SU-DHL-6 (cell line): ENCODE measurements at regions not wholly inside any gene's neighbourhood (a gene's known extent, or its start where the extent isn't known, plus 50 kb on each side); places are given as distances from the start of the nearest gene placed in this dataset.

Experiments
- H2AFZ ChIP-seq: fragments of 200-600 bp; sonication (generic); 2 replicates; pipeline ENCODE4 v1.6.1; 2014; ENCODE audit warnings: low read depth, mild to moderate bottlenecking, moderate library complexity, mixed read lengths, antibody characterized with exemption, low read length; ENCODE audit not compliant: severe bottlenecking
- H3F3A ChIP-seq: fragments of 200-600 bp; shearing (Covaris generic); 2 replicates; pipeline ENCODE4 v1.6.0; 2016; ENCODE audit warnings: antibody characterized with exemption, mild to moderate bottlenecking; ENCODE audit not compliant: insufficient read depth
- H3K27ac ChIP-seq: fragments of 200-600 bp; sonication (generic); 2 replicates; pipeline ENCODE4 v1.5.1; 2016; ENCODE audit warnings: low read depth, mild to moderate bottlenecking, low read length, moderate library complexity, mixed read lengths
- H3K27me3 ChIP-seq: fragments of 200-600 bp; sonication (generic), shearing (Covaris generic); 2 replicates; pipeline ENCODE4 v1.6.0; 2014; ENCODE audit warnings: mild to moderate bottlenecking, low read length
- H3K36me3 ChIP-seq: fragments of 200-600 bp; sonication (generic); 2 replicates; pipeline ENCODE4 v1.6.1; 2014; ENCODE audit warnings: mild to moderate bottlenecking, low read length, mixed read lengths
- H3K4me2 ChIP-seq: fragments of 300-600, 200-600 bp; shearing (Covaris generic), sonication (generic); 2 replicates; pipeline ENCODE4 v1.6.0; 2014; ENCODE audit warnings: low read length, low read depth, mild to moderate bottlenecking; ENCODE audit not compliant: poor library complexity, severe bottlenecking
- H3K4me3 ChIP-seq: fragments of 200-600 bp; sonication (generic); 2 replicates; pipeline ENCODE4 v1.5.1; 2014; ENCODE audit warnings: antibody characterized with exemption, low read length, mild to moderate bottlenecking, mixed read lengths; ENCODE audit not compliant: insufficient read depth, poor library complexity, severe bottlenecking
- H3K79me2 ChIP-seq: fragments of 200-600 bp; sonication (generic); 2 replicates; pipeline ENCODE4 v1.6.1; 2014; ENCODE audit warnings: mild to moderate bottlenecking, low read length, moderate library complexity; ENCODE audit not compliant: insufficient read depth
- H3K9ac ChIP-seq: fragments of 200-600 bp; sonication (generic); 2 replicates; pipeline ENCODE4 v1.7.0; 2014; ENCODE audit warnings: mild to moderate bottlenecking, low read length
- H3K9me2 ChIP-seq: fragments of 200-600 bp; sonication (generic); replicated peaks from 2 replicates; pipeline ENCODE4 v1.6.1; 2014; ENCODE audit warnings: low read length; ENCODE audit not compliant: insufficient read depth
- H3K9me3 ChIP-seq: fragments of 200-600 bp; sonication (generic); 2 replicates; pipeline ENCODE4 v1.6.1; 2014; ENCODE audit warnings: low read length, mixed read lengths; ENCODE audit not compliant: insufficient read depth
- H4K20me1 ChIP-seq: fragments of 200-600 bp; sonication (generic); 2 replicates; pipeline ENCODE4 v1.6.1; 2014; ENCODE audit warnings: low read depth, mild to moderate bottlenecking, antibody characterized with exemption, low read length, moderate library complexity, mixed read lengths
- CTCF ChIP-seq: fragments of 200-600 bp; sonication (generic); IDR thresholded peaks from one replicate; pipeline ENCODE4 v1.5.1; 2017; ENCODE audit warnings: antibody characterized with exemption, mild to moderate bottlenecking, low read length, moderate library complexity; ENCODE audit not compliant: insufficient read depth, poor library complexity, severe bottlenecking
- EZH2phosphoT487 ChIP-seq: fragments of 200-600 bp; sonication (generic), shearing (Covaris generic); conservative IDR thresholded peaks from 2 replicates; pipeline ENCODE4 v1.6.1; 2018; ENCODE audit warnings: mild to moderate bottlenecking, antibody characterized with exemption, low read length, moderate library complexity, mixed read lengths

- TF ChIP-seq EZH2phosphoT487 (no peak), CTCF (no peak)
- H3K9me3 ChIP-seq: no peaks in the 10 kb centered on the region
- no peaks in the 10 kb centered on the region for H3K79me2 ChIP-seq
- no peak overlapping the region for H3K27ac ChIP-seq
- H3F3A ChIP-seq: no peaks in the 10 kb centered on the region
- no peak overlapping the region for H3K4me3 ChIP-seq
- H3K27me3 ChIP-seq: no peaks in the 10 kb centered on the region
- no peaks in the 10 kb centered on the region for H3K9me2 ChIP-seq
- no peak overlapping the region for H3K9ac ChIP-seq
- no peaks in the 10 kb centered on the region for H3K36me3 ChIP-seq
- 0 out of 2 replicates have a peak, but pooled peaks cover 3% of the 10 kb centered on the region for H4K20me1 ChIP-seq
- no peak overlapping the region for H3K4me2 ChIP-seq
- H2AFZ ChIP-seq: no peak overlapping the region
These were observed 549.8 kb downstream of the MATN1 start for GRCh38 chr1:30173560-30173959.

GRCh38 chr1:30172757-30173156, 550.6 kb downstream of the MATN1 start:
- Histone ChIP-seq H3K9me3 (no peaks in the 10 kb centered on the region), H3K4me3 (no peak overlapping the region), H3F3A (no peaks in the 10 kb centered on the region), H3K27ac (no peak overlapping the region), H3K36me3 (no peaks in the 10 kb centered on the region), H2AFZ (no peak overlapping the region), H3K9me2 (no peaks in the 10 kb centered on the region), H3K4me2 (no peak overlapping the region), H4K20me1 (0 out of 2 replicates have a peak, but pooled peaks cover 3% of the 10 kb centered on the region), H3K27me3 (no peaks in the 10 kb centered on the region), H3K9ac (no peak overlapping the region), H3K79me2 (no peaks in the 10 kb centered on the region)
- TF ChIP-seq CTCF: no peak
- TF ChIP-seq EZH2phosphoT487: no peak

GRCh38 chr1:30172299-30172694, 551.1 kb downstream of the MATN1 start:
- H3K27me3 ChIP-seq: no peaks in the 10 kb centered on the region
- no peaks in the 10 kb centered on the region for H3K79me2 ChIP-seq
- H2AFZ ChIP-seq: no peak overlapping the region
- no peak overlapping the region for H3K4me3 ChIP-seq
- H3K9me2 ChIP-seq: no peaks in the 10 kb centered on the region
- no peak overlapping the region for H3K27ac ChIP-seq
- no peaks in the 10 kb centered on the region for H3K9me3 ChIP-seq
- H3K9ac ChIP-seq: no peak overlapping the region
- H3F3A ChIP-seq: no peaks in the 10 kb centered on the region
- TF ChIP-seq EZH2phosphoT487 (no peak), CTCF (no peak)
- no peaks in the 10 kb centered on the region for H4K20me1 ChIP-seq
- H3K36me3 ChIP-seq: no peaks in the 10 kb centered on the region
- no peak overlapping the region for H3K4me2 ChIP-seq
